ENCODE measurements at regions not wholly inside any gene's neighbourhood (a gene's known extent, or its start where the extent isn't known, plus 50 kb on each side); places are given as distances from the start of the nearest gene placed in this dataset.

- no peak for TF ChIP-seq POLR2AphosphoS5 (IDR thresholded peaks at IDR 0.05; ENCODE audit: insufficient read depth in 1 of 2, low read depth in 1 of 2)
- TF ChIP-seq CTCF (IDR thresholded peaks at IDR 0.05), result no peak
These were observed 313.3 kb downstream of the LMO4 start for GRCh38 chr1:87641996-87642395.
